Left renal pelvis (tissue), 4 donors: ENCODE measurements at regions not wholly inside any gene's neighbourhood (a gene's known extent, or its start where the extent isn't known, plus 50 kb on each side); places are given as distances from the start of the nearest gene placed in this dataset.

Experiments used
- DNase-seq, 4 donors: peaks; one replicate each; pipeline ENCODE4 v3.0.0-alpha.2; 2013; ENCODE audit warnings: low read depth in 4 of 4, low spot score in 3 of 4

DNA sequence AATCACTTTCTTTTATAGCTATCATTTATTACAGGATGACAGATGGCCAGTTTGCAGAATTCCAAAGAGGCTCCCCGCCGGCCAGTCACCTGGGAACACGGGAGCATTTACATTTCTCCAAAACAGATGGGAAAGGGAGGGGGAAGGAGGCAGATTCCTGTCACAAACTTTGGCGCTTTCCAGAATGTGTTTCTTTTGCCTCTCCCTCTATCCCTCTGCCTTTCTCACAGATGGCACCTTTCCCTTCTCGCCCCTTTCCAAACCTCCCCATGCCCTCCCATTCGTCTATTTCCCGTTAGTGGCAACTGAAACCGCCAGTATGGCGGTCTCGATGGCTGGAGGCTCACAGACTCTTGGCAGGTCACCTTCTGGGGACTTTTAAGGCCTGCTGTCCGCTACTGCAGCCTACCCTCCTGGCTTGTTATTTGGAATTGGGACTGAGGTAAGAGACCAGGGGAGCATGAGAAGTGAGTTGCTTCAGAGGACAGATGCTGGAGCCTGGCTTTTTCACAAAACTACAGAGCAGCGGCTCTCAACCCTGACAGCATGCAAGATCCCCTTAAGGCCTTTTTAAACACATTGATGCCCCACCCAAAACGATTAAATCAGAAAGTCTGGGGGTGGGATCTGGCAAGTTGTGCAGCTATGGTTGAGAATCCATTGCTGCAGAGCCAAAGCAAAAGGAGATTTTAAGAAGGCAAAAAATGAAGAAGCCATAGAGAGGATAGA lies 161.5 kb upstream of the VASH1 start:
- no peak for DNase-seq

DNA sequence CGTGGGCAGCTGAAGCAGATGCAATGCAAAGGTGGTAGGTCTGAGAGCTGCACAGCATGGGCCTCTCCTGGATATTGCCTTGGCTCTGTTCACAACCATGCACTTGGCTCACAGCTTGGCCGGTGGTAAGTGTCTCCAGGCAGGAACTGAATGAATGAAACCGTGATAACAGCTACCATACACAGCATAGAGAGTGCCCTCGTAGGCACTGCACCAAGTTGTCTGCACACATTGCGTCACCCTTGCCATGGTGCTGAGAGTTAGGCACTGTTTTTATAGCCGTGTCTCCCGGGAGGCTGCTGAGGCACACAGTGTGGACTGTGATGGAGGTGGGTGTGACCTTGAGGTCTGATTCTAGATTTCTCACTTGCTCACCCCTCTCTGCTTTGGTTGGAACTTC lies 157.6 kb upstream of the VASH1 start:
- DNase-seq = no peak

DNA sequence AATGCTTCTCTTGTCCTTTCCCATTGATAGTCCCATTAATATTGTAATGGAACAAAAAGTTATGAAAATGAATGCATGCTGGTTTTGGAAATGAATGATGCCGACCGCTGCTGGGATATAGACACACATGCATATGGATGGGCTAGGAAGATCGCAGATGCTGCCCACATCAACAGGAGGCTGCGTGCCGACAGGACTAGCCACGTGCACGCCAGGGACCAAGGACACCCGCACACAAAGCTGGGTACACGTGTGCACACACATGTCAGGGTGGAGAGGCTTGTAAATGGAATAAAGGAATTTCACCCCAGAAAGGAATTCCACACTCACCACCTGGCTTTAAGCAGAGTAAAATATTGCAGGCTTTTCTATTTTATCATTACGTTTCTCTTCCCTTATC lies 153.8 kb upstream of the VASH1 start:
- no peak for DNase-seq

DNA sequence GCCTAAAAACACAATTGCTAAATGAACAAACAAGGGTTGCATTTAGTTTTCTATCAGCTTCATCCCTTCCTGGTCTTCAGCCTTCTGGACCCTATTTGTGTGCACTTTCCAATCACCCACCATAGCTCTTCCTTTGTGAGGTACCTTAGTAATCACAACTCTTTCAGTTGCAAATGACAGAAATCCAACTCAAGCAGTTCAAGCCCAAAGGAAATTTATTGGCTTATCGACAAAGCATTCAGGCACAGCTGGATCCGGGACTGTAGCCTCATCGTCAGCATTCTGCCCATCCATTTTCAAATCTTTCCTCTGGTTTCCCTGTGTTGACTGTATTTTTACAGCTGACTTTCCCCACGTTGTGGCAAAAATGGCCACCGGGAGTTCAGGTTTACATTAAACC lies 148.6 kb upstream of the VASH1 start:
- no peak for DNase-seq

DNA sequence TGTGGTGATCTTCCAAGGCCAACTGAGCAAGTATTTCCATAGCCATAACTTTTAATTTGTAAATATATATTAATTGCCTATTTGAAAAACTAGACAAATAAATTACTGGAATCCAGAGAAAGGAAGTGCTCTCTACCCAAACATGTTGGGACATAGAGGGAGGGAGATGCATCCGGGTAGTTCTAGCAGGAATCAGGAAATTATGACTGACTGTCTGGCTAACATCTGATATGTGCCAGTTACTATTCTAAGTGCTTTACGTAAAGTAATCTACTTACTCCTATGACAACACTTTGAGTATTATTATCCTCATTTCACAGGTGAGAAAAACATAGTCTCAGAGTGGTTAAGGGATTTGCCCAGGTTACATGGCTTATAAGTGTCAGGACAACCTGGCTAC lies 147.7 kb upstream of the VASH1 start:
- no peak for DNase-seq

DNA sequence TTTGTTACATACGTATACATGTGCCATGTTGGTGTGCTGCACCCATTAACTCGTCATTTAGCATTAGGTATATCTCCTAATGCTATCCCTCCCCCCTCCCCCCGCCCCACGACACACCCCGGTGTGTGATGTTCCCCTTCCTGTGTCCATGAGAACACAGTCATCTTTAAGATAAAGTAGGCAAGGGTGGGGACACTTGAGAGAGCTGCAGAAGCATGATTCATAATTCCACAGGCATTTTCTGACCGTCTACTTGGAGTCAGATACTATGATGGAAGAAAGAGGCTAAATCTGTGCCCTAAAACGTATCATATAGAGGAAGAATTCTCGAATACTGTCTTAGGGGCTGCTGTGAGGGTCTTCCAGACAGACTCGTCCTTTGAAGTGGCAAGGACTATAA lies 145.9 kb upstream of the VASH1 start:
- DNase-seq = no peak

DNA sequence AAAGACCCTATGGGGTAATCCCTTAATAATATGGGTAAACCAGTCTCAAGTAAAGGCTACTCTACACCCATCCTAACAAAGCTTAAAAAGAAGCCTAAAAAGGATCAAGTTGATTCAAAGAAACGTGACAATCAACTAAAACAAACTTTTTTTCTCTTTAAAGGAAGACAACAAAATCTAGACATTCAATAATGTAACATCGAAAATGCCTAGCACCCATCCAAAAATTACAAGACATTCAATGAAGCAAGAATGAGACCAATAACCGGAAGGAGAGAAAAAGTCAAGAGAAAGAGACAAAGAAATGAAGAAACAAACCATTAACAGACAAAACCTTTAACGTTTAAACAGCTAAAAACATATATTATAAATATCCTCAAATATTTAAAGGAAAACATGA lies 143.8 kb upstream of the VASH1 start:
- DNase-seq = no peak

DNA sequence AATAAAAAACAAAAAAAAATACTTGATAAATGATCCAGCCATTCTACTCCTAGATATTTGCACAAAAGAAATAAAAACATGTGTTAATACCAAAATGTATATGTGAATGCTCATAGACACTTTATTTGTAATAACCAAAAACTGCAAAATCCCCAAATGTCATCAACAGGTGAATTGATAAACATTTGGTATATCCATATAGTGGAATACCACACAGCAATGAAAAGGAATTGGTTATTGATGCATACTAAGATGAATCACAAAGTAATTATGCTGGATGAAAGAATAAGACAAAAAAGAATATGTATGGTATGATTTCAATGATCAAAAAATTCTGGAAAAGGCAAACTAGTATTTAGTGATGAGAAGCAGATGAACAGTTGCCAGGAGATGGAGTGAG lies 124.7 kb upstream of the VASH1 start:
- no peak for DNase-seq

DNA sequence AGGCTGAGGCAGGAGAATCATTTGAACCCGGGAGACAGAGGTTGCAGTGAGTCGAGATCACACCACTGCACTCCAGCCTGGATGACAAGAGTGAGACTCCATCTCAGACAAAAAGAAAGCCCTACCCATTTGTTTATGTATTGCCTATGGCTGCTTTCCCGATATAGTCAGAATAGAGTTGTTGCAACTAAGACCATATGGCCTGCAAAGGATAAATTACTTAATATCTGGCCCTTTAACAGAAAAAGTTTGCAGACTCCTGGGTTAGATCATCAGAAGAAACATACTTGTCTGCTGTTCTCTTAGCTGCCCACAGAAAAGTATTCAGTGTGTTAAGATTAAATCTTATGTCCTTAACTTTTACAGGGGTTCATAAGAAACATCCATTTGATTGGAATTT lies 122.4 kb upstream of the VASH1 start:
- DNase-seq = no peak

DNA sequence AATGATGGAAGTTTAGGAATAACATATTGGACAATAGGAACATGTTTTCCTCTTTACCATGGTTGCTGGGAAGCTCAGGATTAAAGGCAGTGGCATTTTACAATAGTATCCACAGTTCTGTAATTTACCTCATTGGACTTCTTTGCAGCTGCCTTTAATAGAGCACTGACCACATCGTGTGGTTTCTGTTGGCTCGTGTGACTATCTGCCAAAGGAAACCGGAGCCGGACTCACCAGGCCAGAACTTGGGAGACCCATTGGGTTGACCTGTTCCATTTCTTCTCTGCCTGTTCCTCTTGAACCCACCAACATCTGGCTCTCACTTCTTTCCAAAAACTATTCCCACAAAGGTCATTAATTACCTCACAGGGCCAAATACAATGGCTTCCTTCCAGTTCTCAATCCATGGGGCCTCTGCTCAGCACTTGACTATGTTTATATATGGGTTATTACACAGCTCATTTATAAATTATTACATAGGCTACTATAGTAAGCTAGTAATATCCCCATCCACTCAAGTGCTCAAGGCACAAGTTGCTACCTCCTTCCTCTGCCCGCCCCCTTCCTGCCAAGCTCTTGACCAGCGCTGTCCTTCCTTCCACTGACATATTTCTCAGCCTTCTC lies 121.5 kb upstream of the VASH1 start:
- no peak for DNase-seq

DNA sequence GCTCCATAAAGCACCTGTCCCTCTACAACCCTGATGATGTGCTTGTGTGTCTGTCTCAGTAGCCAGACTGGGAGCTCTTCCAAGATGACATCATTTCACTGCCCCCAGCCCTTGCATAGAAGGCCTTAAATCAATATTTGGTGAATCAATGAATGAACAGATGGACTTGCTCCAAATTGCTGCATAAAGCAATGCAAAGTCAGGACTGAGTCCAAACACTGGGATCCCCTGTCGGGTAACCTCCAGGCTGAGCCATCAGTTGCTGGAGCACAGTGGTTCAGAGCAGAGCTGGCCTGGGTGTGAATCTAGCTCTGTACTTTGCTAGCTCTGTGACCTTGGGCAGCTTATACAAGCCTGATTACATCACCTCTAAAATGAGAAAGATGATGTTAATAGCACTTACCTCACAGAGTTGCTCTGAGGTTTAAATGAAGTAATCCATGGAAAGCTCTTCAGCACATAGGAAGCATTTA lies 120.3 kb upstream of the VASH1 start:
- DNase-seq = no peak

DNA sequence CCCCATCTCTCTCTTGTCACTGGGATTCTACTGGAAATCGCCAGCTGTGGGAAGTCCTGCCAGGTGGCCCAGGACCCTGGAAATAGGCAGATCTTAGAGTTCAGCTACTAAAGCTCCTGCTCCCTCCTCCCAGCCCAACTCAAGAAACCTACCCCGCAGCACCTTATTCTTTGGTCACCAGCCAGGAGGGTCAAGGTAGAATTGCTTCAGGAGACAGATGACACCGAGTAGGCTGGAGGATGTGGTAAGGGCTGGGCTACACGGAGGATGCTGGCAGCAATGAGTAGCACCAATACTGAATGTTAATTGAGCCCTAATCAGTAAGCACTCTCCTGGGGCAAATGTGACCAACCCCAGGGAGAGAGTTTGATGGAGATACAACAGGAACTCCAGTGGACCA lies 119.7 kb upstream of the VASH1 start:
- DNase-seq = no peak

DNA sequence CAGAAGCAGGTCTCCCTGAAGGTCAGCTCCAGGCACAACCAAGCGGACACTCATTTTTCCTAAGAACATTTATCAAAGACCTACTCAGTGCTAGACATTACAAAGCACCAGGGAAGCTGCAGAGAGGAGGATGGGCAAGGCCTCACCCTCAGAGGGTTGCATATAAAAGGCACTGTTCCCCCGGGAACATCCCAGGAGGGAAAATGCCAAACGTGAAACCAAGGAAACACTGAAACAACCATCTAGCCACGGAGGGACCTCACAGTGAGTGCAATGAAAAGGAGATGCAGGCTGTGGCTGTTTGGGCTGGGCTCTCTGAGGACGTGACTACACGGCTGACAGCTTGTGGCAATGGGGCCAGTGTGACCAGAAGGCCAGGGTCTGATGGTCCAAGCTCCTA lies 117.4 kb upstream of the VASH1 start:
- no peak for DNase-seq

DNA sequence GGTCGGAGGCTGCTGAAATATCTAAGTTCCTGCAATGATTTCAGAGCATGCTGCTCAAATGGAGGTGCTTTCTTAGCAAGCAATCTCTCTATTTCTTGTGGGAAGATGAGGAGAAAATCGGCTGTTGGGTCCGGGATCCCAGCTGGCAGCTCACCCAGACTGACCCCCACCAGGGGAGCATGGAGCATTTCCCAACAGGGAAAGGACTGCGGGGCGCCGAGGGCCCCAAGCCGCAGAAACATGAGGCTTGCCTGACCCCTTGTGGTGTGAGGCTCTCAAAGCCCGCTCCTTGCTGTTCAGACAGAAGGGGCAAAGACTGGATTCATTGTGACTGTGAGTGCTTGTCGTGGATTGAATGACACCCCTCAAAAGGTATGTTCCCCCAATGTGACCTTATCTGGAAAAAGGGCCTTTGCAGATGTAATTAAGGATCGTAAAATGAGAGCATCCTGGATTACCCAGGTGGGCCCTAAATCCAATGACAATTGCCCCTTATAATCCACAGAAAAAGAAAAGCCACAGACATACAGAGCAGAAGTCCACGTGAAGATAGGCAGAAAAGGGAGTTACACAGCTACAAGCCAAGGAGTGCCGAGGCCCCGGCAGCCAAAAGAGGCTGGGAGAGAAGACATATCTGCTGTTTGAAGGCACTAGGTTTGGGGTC lies 116.3 kb upstream of the VASH1 start:
- peak in 2 of 4 donors; percentile 6 to 24 for DNase-seq

DNA sequence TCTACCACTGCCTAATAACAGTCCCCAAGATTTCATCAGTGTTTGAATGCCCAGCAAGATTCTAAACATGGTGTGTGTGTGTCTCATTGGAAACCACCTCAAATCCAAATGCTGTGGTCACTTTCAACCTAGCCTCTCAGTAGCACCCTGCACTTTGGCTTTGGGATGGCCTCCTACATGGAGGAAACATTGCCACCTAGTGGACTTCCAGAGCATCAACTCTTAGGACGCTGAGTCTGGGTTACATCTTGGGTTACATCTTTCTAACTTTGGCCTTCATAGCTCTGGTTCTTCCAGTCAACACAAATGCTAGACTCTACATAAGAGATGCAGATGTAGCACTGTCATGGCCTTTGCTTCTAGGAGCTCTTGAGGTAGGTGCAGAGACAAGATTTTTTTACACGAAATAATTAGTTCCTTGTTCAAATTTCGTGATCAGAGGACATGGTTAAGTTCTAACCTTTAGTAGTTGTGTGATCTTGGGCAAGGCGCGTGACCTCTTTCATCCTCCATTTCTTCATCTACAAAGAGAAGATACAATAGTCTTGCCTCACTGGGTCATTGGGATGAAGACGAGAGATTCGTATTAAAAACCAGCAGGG lies 113.5 kb upstream of the VASH1 start:
- DNase-seq = peak in 2 of 4 donors; percentile 29 to 37

DNA sequence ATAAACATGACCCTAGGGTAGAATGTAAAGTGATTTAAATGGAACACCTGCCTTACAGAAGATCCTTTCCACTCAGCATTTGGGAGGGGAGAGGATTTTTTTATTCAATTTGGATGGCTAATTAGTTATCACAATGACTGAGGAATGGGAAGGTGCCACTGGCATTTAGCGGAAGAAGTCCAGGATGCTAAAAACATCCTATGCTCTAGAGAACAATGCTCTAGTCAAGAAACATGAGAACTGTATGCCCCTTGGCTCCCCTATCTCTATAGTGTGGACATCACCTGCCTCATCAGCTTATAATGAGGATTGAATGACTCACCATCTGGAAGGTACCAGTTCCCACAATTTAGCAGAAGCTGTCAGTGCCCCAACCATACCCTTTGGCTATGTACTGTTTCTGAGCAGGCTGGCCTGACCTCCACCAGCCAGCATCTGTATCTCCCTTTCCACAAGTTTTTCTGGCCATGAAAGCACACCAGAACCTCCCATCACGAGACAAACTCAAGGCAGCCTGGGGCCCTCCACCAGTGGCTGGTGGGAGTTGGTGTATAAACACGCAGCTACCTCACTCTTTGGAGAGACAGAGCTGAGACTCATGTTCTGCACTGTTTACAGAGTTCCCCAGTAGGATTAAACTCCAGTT lies 109.7 kb upstream of the VASH1 start:
- DNase-seq = no peak

DNA sequence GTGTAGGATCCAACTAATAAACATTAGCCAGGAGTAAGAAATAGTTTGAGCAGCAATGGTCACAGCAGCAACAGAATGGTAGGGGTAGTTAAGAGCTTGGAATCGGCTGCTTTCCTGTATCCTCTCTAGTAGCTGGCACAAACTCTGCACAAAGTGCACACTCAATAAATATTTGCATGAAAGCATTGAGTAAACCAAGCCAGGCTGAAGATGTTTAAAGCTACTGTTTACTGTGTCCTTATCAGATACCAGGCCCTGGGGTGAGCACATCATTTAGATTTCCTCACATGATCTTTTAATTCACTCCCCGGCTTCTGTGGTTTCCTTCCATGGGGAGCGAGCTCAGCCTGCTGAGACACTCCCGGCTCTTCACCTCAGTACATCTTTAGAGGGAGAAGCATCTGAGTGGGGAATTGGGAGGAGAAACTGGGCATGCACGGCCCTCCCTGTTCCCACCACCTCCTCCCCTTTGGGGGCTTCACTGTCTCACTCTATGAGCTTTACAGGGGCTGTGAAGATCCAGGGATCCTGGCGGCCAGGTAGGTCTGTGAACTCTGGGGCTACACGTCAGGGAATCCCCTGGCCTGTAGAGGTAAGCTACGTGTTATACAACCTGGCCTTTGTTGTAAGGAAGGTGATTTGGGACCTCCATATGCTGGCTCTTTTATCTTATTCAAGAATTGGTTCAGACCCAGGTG lies 107.2 kb upstream of the VASH1 start:
- DNase-seq = no peak

DNA sequence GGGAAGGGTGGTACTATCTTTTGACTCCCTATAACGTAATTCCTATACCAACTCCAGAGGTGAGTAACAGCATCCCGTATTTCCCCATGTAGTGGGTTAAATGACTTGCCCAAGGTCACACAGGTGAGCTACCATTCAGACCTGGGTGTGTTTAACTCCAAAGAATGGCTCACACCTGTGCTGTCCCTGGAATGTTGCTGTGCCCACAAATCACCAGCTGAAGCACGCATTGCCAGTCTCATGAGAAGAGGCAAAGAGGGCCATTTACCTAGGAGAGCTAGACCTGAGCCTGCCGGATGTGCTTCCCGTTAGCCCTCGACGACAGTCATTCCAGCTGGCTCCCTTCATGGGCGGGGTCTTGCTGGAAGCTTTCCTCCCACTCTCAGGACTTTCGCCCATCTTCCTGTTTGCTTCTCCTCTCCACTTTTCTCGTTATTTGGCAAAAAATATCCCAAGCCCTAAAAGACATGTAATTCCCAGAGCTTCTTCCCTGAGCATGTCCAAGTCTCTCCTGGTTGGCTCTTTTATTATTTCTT lies 106.6 kb upstream of the VASH1 start:
- DNase-seq = peak in 2 of 4 donors; percentile 21 to 24

DNA sequence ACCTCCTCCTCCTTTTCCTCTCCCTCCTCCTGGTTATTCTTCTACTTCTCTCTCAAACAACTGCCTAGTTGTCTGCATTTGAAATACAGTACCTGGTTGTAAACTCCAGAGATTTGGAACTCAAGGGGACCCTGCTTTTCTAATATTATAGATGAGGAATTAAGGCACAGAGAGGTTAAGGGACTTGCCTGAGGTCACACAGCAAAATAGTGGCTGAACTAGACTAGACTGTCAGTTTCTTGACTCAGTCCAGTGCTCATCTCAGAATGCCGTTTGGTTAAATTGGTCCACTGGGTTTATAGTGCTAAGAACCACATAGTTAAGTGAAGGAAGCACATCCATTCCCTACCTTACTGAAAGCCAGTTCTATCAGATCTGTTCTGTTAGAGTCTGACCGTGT lies 105.9 kb upstream of the VASH1 start:
- DNase-seq = no peak

DNA sequence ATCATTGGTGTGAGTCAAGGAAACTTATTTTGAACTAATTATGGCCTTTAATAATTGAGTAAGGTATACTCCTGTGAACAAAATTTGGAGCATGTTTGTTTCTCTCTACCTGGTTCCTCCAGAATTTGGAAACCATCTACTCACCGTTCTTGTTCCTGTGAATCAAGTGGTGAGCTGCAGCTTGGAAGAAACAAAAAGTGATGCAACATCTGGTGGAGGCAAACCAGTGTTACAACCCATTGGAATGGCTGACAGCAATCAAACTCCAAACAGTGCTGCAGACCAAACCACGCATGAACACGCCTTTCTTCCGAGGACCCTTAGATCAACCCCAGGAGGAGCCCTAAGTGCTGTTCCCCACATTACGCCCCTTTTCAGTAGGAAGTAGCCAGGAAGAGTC lies 104.7 kb upstream of the VASH1 start:
- DNase-seq = no peak
